ENCODE measurements at regions not wholly inside any gene's neighbourhood (a gene's known extent, or its start where the extent isn't known, plus 50 kb on each side); places are given as distances from the start of the nearest gene placed in this dataset.

- TF ChIP-seq, protein P1, sequence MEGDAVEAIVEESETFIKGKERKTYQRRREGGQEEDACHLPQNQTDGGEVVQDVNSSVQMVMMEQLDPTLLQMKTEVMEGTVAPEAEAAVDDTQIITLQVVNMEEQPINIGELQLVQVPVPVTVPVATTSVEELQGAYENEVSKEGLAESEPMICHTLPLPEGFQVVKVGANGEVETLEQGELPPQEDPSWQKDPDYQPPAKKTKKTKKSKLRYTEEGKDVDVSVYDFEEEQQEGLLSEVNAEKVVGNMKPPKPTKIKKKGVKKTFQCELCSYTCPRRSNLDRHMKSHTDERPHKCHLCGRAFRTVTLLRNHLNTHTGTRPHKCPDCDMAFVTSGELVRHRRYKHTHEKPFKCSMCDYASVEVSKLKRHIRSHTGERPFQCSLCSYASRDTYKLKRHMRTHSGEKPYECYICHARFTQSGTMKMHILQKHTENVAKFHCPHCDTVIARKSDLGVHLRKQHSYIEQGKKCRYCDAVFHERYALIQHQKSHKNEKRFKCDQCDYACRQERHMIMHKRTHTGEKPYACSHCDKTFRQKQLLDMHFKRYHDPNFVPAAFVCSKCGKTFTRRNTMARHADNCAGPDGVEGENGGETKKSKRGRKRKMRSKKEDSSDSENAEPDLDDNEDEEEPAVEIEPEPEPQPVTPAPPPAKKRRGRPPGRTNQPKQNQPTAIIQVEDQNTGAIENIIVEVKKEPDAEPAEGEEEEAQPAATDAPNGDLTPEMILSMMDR (IDR thresholded peaks at IDR 0.05; ENCODE audit: poor library complexity, severe bottlenecking) = no peak
- DNase-seq (ENCODE audit: low spot score) (no peak), ATAC-seq (ENCODE audit: low read depth) (no peak)
- H3K36me3 ChIP-seq (ENCODE audit: low read depth) = no peaks in the 10 kb centered on the region
- no peaks in the 10 kb centered on the region for H3K4me1 ChIP-seq (ENCODE audit: insufficient read depth, poor library complexity, severe bottlenecking)
- no peaks in the 10 kb centered on the region for H3K9me3 ChIP-seq (ENCODE audit: severe bottlenecking)
- no peaks in the 10 kb centered on the region for H3K27me3 ChIP-seq (ENCODE audit: insufficient read depth, poor library complexity, severe bottlenecking)
- no peak overlapping the region for H3K4me3 ChIP-seq (ENCODE audit: severe bottlenecking)
- no peak overlapping the region for H3K27ac ChIP-seq (ENCODE audit: poor library complexity, severe bottlenecking)
Observed at GRCh38 chr2:16252251-16252650, 311.9 kb downstream of the MYCN start.

- no peak overlapping the region for H3K4me3 ChIP-seq (ENCODE audit: severe bottlenecking)
- no peaks in the 10 kb centered on the region for H3K36me3 ChIP-seq (ENCODE audit: low read depth)
- no peak for DNase-seq (ENCODE audit: low spot score)
- no peaks in the 10 kb centered on the region for H3K27me3 ChIP-seq (ENCODE audit: insufficient read depth, poor library complexity, severe bottlenecking)
- ATAC-seq (ENCODE audit: low read depth) = no peak
- TF ChIP-seq, protein P1 (IDR thresholded peaks at IDR 0.05; ENCODE audit: poor library complexity, severe bottlenecking) = no peak
- H3K27ac ChIP-seq (ENCODE audit: poor library complexity, severe bottlenecking) = no peak overlapping the region
- H3K4me1 ChIP-seq (ENCODE audit: insufficient read depth, poor library complexity, severe bottlenecking) = no peaks in the 10 kb centered on the region
- H3K9me3 ChIP-seq (ENCODE audit: severe bottlenecking) = no peaks in the 10 kb centered on the region
Observed at GRCh38 chr2:16251511-16252225, 311.3 kb downstream of the MYCN start.

- H3K4me3 ChIP-seq (ENCODE audit: severe bottlenecking) = no peak overlapping the region
- H3K9me3 ChIP-seq (ENCODE audit: severe bottlenecking) = no peaks in the 10 kb centered on the region
- H3K27ac ChIP-seq (ENCODE audit: poor library complexity, severe bottlenecking) = no peak overlapping the region
- H3K27me3 ChIP-seq (ENCODE audit: insufficient read depth, poor library complexity, severe bottlenecking) = no peaks in the 10 kb centered on the region
- DNase-seq (ENCODE audit: low spot score) (no peak), ATAC-seq (ENCODE audit: low read depth) (peak; percentile 65)
- H3K4me1 ChIP-seq (ENCODE audit: insufficient read depth, poor library complexity, severe bottlenecking) = no peaks in the 10 kb centered on the region
- H3K36me3 ChIP-seq (ENCODE audit: low read depth) = no peaks in the 10 kb centered on the region
- TF ChIP-seq, protein P1 (IDR thresholded peaks at IDR 0.05; ENCODE audit: poor library complexity, severe bottlenecking) = no peak
Observed at GRCh38 chr2:16250886-16251285, 310.5 kb downstream of the MYCN start.

GRCh38 chr2:16250466-16250865 is 310.1 kb downstream of the MYCN start:
- Histone ChIP-seq H3K4me3 (ENCODE audit: severe bottlenecking) (no peak overlapping the region), H3K27ac (ENCODE audit: poor library complexity, severe bottlenecking) (no peak overlapping the region), H3K9me3 (ENCODE audit: severe bottlenecking) (no peaks in the 10 kb centered on the region), H3K4me1 (ENCODE audit: insufficient read depth, poor library complexity, severe bottlenecking) (no peaks in the 10 kb centered on the region), H3K36me3 (ENCODE audit: low read depth) (no peaks in the 10 kb centered on the region), H3K27me3 (ENCODE audit: insufficient read depth, poor library complexity, severe bottlenecking) (no peaks in the 10 kb centered on the region)
- TF ChIP-seq, protein P1 (IDR thresholded peaks at IDR 0.05; ENCODE audit: poor library complexity, severe bottlenecking) = no peak
- no peak for DNase-seq (ENCODE audit: low spot score)
- no peak for ATAC-seq (ENCODE audit: low read depth)

DNA sequence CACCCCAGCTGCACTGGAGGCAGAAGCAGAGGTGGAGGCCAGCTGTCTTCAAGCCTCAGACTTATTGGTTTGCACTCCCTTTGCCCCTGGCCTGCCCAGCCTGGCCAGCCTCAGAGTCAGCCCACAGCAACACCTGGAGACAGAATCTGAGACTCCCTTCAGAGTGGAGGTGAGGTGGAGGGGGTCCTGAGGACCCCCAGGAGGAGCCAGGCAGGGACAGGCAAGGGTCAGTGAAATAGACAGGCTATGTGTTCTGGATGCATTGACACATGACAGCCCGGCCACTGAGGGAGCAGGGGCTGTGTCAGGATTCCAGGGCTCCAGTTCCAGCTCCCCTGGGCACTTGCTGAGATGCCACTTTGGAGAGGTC is 309.7 kb downstream of the MYCN start:
- H3K4me1 ChIP-seq (ENCODE audit: insufficient read depth, poor library complexity, severe bottlenecking) = no peaks in the 10 kb centered on the region
- H3K27me3 ChIP-seq (ENCODE audit: insufficient read depth, poor library complexity, severe bottlenecking) = no peaks in the 10 kb centered on the region
- H3K27ac ChIP-seq (ENCODE audit: poor library complexity, severe bottlenecking) = no peak overlapping the region
- TF ChIP-seq, protein P1 (IDR thresholded peaks at IDR 0.05; ENCODE audit: poor library complexity, severe bottlenecking) = no peak
- H3K4me3 ChIP-seq (ENCODE audit: severe bottlenecking) = no peak overlapping the region
- DNase-seq (ENCODE audit: low spot score) = no peak
- no peaks in the 10 kb centered on the region for H3K9me3 ChIP-seq (ENCODE audit: severe bottlenecking)
- H3K36me3 ChIP-seq (ENCODE audit: low read depth) = no peaks in the 10 kb centered on the region
- ATAC-seq (ENCODE audit: low read depth) = no peak

All from RWPE2 (cell line).